ENCODE measurements at regions not wholly inside any gene's neighbourhood (a gene's known extent, or its start where the extent isn't known, plus 50 kb on each side); places are given as distances from the start of the nearest gene placed in this dataset.

GRCh38 chr4:32393806-32394205 lies 1673.6 kb downstream of the PCDH7 start:
- Histone ChIP-seq H3K27me3 (replicated peaks in 1 of 4; ENCODE audit: control insufficient read depth in 3 of 4, extremely low read depth in 1 of 4, insufficient read depth in 3 of 4, low read length in 3 of 4) (no peaks in the 10 kb centered on the region), H2BK120ac (replicated peaks; ENCODE audit: low read depth, low read length) (no peak overlapping the region), H3K18ac (ENCODE audit: extremely low read depth, low read length) (no peak overlapping the region), H2BK20ac (ENCODE audit: low read length) (no peak overlapping the region), H4K91ac (replicated peaks; ENCODE audit: insufficient read length, low read length) (no peak overlapping the region), H3K4me2 (ENCODE audit: insufficient read depth in 1 of 2, low read depth in 2 of 2, low read length in 2 of 2) (no peak overlapping the region), H2BK5ac (ENCODE audit: low read depth, low read length) (no peak overlapping the region), H4K5ac (ENCODE audit: insufficient read length, low read depth, low read length) (no peak overlapping the region), H3K4me3 (ENCODE audit: extremely low read depth in 1 of 4, insufficient read depth in 2 of 4, low read depth in 3 of 4, low read length in 4 of 4) (no peak overlapping the region), H3K23me2 (ENCODE audit: low read depth, low read length) (no peaks in the 10 kb centered on the region), H2AFZ (ENCODE audit: low read length) (no peak overlapping the region), H2AK5ac (ENCODE audit: low read depth, low read length) (no peak overlapping the region), H3K14ac (ENCODE audit: insufficient read length) (no peak overlapping the region), H3K36me3 (ENCODE audit: control insufficient read depth in 2 of 4, insufficient read depth in 4 of 4, low read length in 3 of 4) (no peaks in the 10 kb centered on the region), H2BK15ac (ENCODE audit: low read length) (no peak overlapping the region), H3K27ac (ENCODE audit: low read depth, low read length) (no peak overlapping the region), H4K20me1 (replicated peaks in 1 of 2; ENCODE audit: control insufficient read depth in 1 of 2, insufficient read depth in 2 of 2, low read length in 2 of 2) (no peaks in the 10 kb centered on the region), H3K79me2 (ENCODE audit: control insufficient read depth in 1 of 2, insufficient read depth in 2 of 2, low read length in 2 of 2) (no peaks in the 10 kb centered on the region), H3K4ac (replicated peaks; ENCODE audit: insufficient read length, low read depth, low read length) (no peak overlapping the region), H3K9ac (replicated peaks in 1 of 4; ENCODE audit: extremely low read depth in 1 of 4, low read depth in 3 of 4, low read length in 3 of 4) (no peak overlapping the region), H3K4me1 (replicated peaks in 1 of 4; ENCODE audit: control insufficient read depth in 3 of 4, insufficient read depth in 4 of 4, low read length in 3 of 4) (no peaks in the 10 kb centered on the region), H3K79me1 (ENCODE audit: low read depth, low read length) (no peaks in the 10 kb centered on the region), H3K9me3 (ENCODE audit: insufficient read depth in 2 of 2, low read depth in 1 of 2, low read length in 1 of 2) (no peaks in the 10 kb centered on the region), H4K8ac (ENCODE audit: extremely low read depth, insufficient read depth, low read length) (no peak overlapping the region), H3K23ac (ENCODE audit: insufficient read length) (no peak overlapping the region), H2BK12ac (ENCODE audit: low read depth, low read length) (no peak overlapping the region), H3K56ac (replicated peaks; ENCODE audit: insufficient read length, low read depth, low read length) (no peak overlapping the region)
- ChIA-PET POLR2A (ENCODE audit: partially characterized antibody) (no interaction called here), CTCF (ENCODE audit: partially characterized antibody) (no interaction called here)
- FAIRE-seq (no peak), DNase-seq (ENCODE audit: low read depth in 1 of 2, low spot score in 2 of 2) (no peak)
- WGBS, 2 experiments (ENCODE audit: extremely low coverage in 1 of 2, insufficient coverage in 1 of 2, insufficient read length in 1 of 2, insufficient replicate concordance in 2 of 2, low coverage in 1 of 2, low lambda C conversion rate in 2 of 2, missing lambda C conversion rate in 1 of 2), result 81% methylated on average over 3 of the region's 3 CpGs; no CpG with 5 or more reads in 1 of the 2 experiments
- TF ChIP-seq EGR1 (IDR thresholded peaks at IDR 0.05; ENCODE audit: borderline replicate concordance, low read depth, low read length), result no peak
- TF ChIP-seq NRF1 (IDR thresholded peaks at IDR 0.05; ENCODE audit: low read depth, low read length), result no peak
- TF ChIP-seq SIRT6 (IDR thresholded peaks at IDR 0.05; ENCODE audit: low read length), result no peak
- no peak for TF ChIP-seq GABPA (IDR thresholded peaks at IDR 0.05; ENCODE audit: borderline replicate concordance, insufficient read depth, low read length)
- TF ChIP-seq TAF7 (optimal IDR thresholded peaks at IDR 0.05; ENCODE audit: borderline replicate concordance, low read depth, low read length), result no peak
- TF ChIP-seq MAFK (IDR thresholded peaks at IDR 0.05; ENCODE audit: low read depth, low read length), result no peak
- TF ChIP-seq E2F6 (IDR thresholded peaks at IDR 0.05), result no peak
- TF ChIP-seq CHD1 (IDR thresholded peaks at IDR 0.05; ENCODE audit: low read depth, low read length), result no peak
- TF ChIP-seq BACH1 (IDR thresholded peaks at IDR 0.05; ENCODE audit: low read length), result no peak
- no peak for TF ChIP-seq SIX5 (IDR thresholded peaks at IDR 0.05; ENCODE audit: low read depth, low read length)
- no peak for TF ChIP-seq KDM4A (IDR thresholded peaks at IDR 0.05; ENCODE audit: low read depth, low read length, severe bottlenecking)
- TF ChIP-seq, protein P1, sequence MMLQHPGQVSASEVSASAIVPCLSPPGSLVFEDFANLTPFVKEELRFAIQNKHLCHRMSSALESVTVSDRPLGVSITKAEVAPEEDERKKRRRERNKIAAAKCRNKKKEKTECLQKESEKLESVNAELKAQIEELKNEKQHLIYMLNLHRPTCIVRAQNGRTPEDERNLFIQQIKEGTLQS (IDR thresholded peaks at IDR 0.05; ENCODE audit: insufficient read depth, low read depth, low read length), result no peak
- TF ChIP-seq CTBP2 (IDR thresholded peaks at IDR 0.05; ENCODE audit: borderline replicate concordance, insufficient read depth, insufficient read length, low read length), result no peak
- no peak for TF ChIP-seq HDAC6 (IDR thresholded peaks at IDR 0.05; ENCODE audit: low read depth, low read length)
